HUDEP-2 (cell line): ENCODE measurements at regions not wholly inside any gene's neighbourhood (a gene's known extent, or its start where the extent isn't known, plus 50 kb on each side); places are given as distances from the start of the nearest gene placed in this dataset.
"Not testable (repeated sequence)": the region's sequence is repeated elsewhere in the genome, so short reads cannot be mapped to it uniquely, and the experiment has no call there.

Experiments used
- DNase-seq, 76 experiments: peaks; one replicate each; lab custom pipeline; 2025; ENCODE audit not compliant: unreplicated experiment in 76 of 76; lab: John Stamatoyannopoulos, UW

- DNase-seq = no peak
Observed at GRCh38 chrX:104513162-104513561, 52.8 kb upstream of the IL1RAPL2 start.

GRCh38 chrX:104510801-104511200 lies 55.2 kb upstream of the IL1RAPL2 start:
- no peak for DNase-seq

GRCh38 chrX:104502460-104502859 lies 63.5 kb upstream of the IL1RAPL2 start:
- DNase-seq = no peak

- DNase-seq = no peak
Observed at GRCh38 chrX:104488811-104489210, 77.2 kb upstream of the IL1RAPL2 start.

GRCh38 chrX:104486691-104487090 lies 79.3 kb upstream of the IL1RAPL2 start:
- no peak for DNase-seq

GRCh38 chrX:104482757-104483156 lies 83.2 kb upstream of the IL1RAPL2 start:
- DNase-seq = no peak

- DNase-seq = no peak
Observed at GRCh38 chrX:104469771-104470170, 96.2 kb upstream of the IL1RAPL2 start.

GRCh38 chrX:104459796-104460195 lies 106.2 kb upstream of the IL1RAPL2 start:
- DNase-seq = no peak

GRCh38 chrX:104457130-104457529 lies 108.9 kb upstream of the IL1RAPL2 start:
- DNase-seq = not testable (repeated sequence)

GRCh38 chrX:104450316-104450715 lies 115.7 kb upstream of the IL1RAPL2 start:
- no peak for DNase-seq

- DNase-seq = no peak
Observed at GRCh38 chrX:104445591-104445990, 120.4 kb upstream of the IL1RAPL2 start.

GRCh38 chrX:104435249-104435648 lies 130.8 kb upstream of the IL1RAPL2 start:
- no peak for DNase-seq

GRCh38 chrX:104432321-104432720 lies 133.7 kb upstream of the IL1RAPL2 start:
- DNase-seq = no peak

GRCh38 chrX:104430742-104431119 lies 135.3 kb upstream of the IL1RAPL2 start:
- no peak for DNase-seq

- DNase-seq = no peak
Observed at GRCh38 chrX:104430072-104430741, 135.8 kb upstream of the IL1RAPL2 start.

- no peak for DNase-seq
Observed at GRCh38 chrX:104428231-104428630, 137.8 kb upstream of the IL1RAPL2 start.

- no peak for DNase-seq
Observed at GRCh38 chrX:104427693-104428092, 138.3 kb upstream of the IL1RAPL2 start.

- no peak for DNase-seq
Observed at GRCh38 chrX:104427073-104427472, 138.9 kb upstream of the IL1RAPL2 start.

- DNase-seq = no peak
Observed at GRCh38 chrX:104420907-104421306, 145.1 kb upstream of the IL1RAPL2 start.

- DNase-seq = no peak
Observed at GRCh38 chrX:104419926-104420325, 146.1 kb upstream of the IL1RAPL2 start.

GRCh38 chrX:104419211-104419610 lies 146.8 kb upstream of the IL1RAPL2 start:
- DNase-seq = no peak

- DNase-seq = no peak
Observed at GRCh38 chrX:104411800-104412199, 154.2 kb upstream of the IL1RAPL2 start.

GRCh38 chrX:104400387-104400786 lies 145.7 kb upstream of the ESX1 start:
- DNase-seq = no peak
